ENCODE measurements at regions not wholly inside any gene's neighbourhood (a gene's known extent, or its start where the extent isn't known, plus 50 kb on each side); places are given as distances from the start of the nearest gene placed in this dataset.

- DNase-seq (ENCODE audit: low read depth): no peak
Measured at GRCh38 chr5:143730112-143730801, 81.7 kb upstream of the HMHB1 start.

GRCh38 chr5:143729334-143729946, 82.5 kb upstream of the HMHB1 start:
- no peak for DNase-seq (ENCODE audit: low read depth)

- no peak for DNase-seq (ENCODE audit: low read depth)
Measured at GRCh38 chr5:143723159-143723558, 88.8 kb upstream of the HMHB1 start.

- peak; percentile 67 for DNase-seq (ENCODE audit: low read depth)
Measured at GRCh38 chr5:143721925-143722324, 90.0 kb upstream of the HMHB1 start.

- no peak for DNase-seq (ENCODE audit: low read depth)
Measured at GRCh38 chr5:143720689-143721088, 91.3 kb upstream of the HMHB1 start.

GRCh38 chr5:143717400-143717799, 94.6 kb upstream of the HMHB1 start:
- DNase-seq (ENCODE audit: low read depth): peak; percentile 73

GRCh38 chr5:143716881-143717280, 95.1 kb upstream of the HMHB1 start:
- no peak for DNase-seq (ENCODE audit: low read depth)

GRCh38 chr5:143715616-143716015, 96.3 kb upstream of the HMHB1 start:
- DNase-seq (ENCODE audit: low read depth): no peak

GRCh38 chr5:143714629-143715028, 97.3 kb upstream of the HMHB1 start:
- no peak for DNase-seq (ENCODE audit: low read depth)

- DNase-seq (ENCODE audit: low read depth): peak; percentile 65
Measured at GRCh38 chr5:143713047-143714003, 98.6 kb upstream of the HMHB1 start.

- DNase-seq (ENCODE audit: low read depth): no peak
Measured at GRCh38 chr5:143708672-143709071, 103.3 kb upstream of the HMHB1 start.

- peak; percentile 84 for DNase-seq (ENCODE audit: low read depth)
Measured at GRCh38 chr5:143707806-143708205, 104.2 kb upstream of the HMHB1 start.

- DNase-seq (ENCODE audit: low read depth): no peak
Measured at GRCh38 chr5:143705381-143705780, 106.6 kb upstream of the HMHB1 start.

- DNase-seq (ENCODE audit: low read depth): no peak
Measured at GRCh38 chr5:143703659-143704058, 108.3 kb upstream of the HMHB1 start.

- DNase-seq (ENCODE audit: low read depth): no peak
Measured at GRCh38 chr5:143701493-143701892, 110.5 kb upstream of the HMHB1 start.

GRCh38 chr5:143700994-143701393, 111.0 kb upstream of the HMHB1 start:
- DNase-seq (ENCODE audit: low read depth): no peak

- no peak for DNase-seq (ENCODE audit: low read depth)
Measured at GRCh38 chr5:143699121-143699520, 112.8 kb upstream of the HMHB1 start.

- DNase-seq (ENCODE audit: low read depth): no peak
Measured at GRCh38 chr5:143698574-143698973, 113.4 kb upstream of the HMHB1 start.

- no peak for DNase-seq (ENCODE audit: low read depth)
Measured at GRCh38 chr5:143696921-143697320, 115.0 kb upstream of the HMHB1 start.

- DNase-seq (ENCODE audit: low read depth): no peak
Measured at GRCh38 chr5:143695941-143696340, 116.0 kb upstream of the HMHB1 start.

- no peak for DNase-seq (ENCODE audit: low read depth)
Measured at GRCh38 chr5:143695244-143695864, 116.6 kb upstream of the HMHB1 start.

- DNase-seq (ENCODE audit: low read depth): no peak
Measured at GRCh38 chr5:143694357-143694756, 117.6 kb upstream of the HMHB1 start.

Data from GM04503 (cell line).